ENCODE measurements at regions not wholly inside any gene's neighbourhood (a gene's known extent, or its start where the extent isn't known, plus 50 kb on each side); places are given as distances from the start of the nearest gene placed in this dataset.
"Not testable (repeated sequence)": the region's sequence is repeated elsewhere in the genome, so short reads cannot be mapped to it uniquely, and the experiment has no call there.

GRCh38 chr6:71007298-71007697, 50.4 kb upstream of the B3GAT2 start:
- DNase-seq (ENCODE audit: low spot score) = not testable (repeated sequence)

GRCh38 chr6:71011871-71012371, 55.1 kb upstream of the B3GAT2 start:
- no peak for DNase-seq (ENCODE audit: low spot score)

GRCh38 chr6:71012866-71013469, 56.1 kb upstream of the B3GAT2 start:
- peak; percentile 63 for DNase-seq (ENCODE audit: low spot score)

GRCh38 chr6:71015392-71015791, 58.5 kb upstream of the B3GAT2 start:
- DNase-seq (ENCODE audit: low spot score) = no peak

- no peak for DNase-seq (ENCODE audit: low spot score)
These were observed 71.5 kb upstream of the B3GAT2 start for GRCh38 chr6:71028236-71028876.

GRCh38 chr6:71028877-71029252, 72.0 kb upstream of the B3GAT2 start:
- no peak for DNase-seq (ENCODE audit: low spot score)

- no peak for DNase-seq (ENCODE audit: low spot score)
These were observed 72.7 kb upstream of the B3GAT2 start for GRCh38 chr6:71029555-71029954.

- DNase-seq (ENCODE audit: low spot score) = no peak
These were observed 75.1 kb upstream of the B3GAT2 start for GRCh38 chr6:71031912-71032311.

GRCh38 chr6:71033171-71033570, 76.3 kb upstream of the B3GAT2 start:
- DNase-seq (ENCODE audit: low spot score) = no peak

- DNase-seq (ENCODE audit: low spot score) = no peak
These were observed 77.0 kb upstream of the B3GAT2 start for GRCh38 chr6:71033890-71034289.

- DNase-seq (ENCODE audit: low spot score) = no peak
These were observed 77.9 kb upstream of the B3GAT2 start for GRCh38 chr6:71034563-71035345.

- DNase-seq (ENCODE audit: low spot score) = no peak
These were observed 79.0 kb upstream of the B3GAT2 start for GRCh38 chr6:71035871-71036270.

GRCh38 chr6:71038711-71039344, 82.0 kb upstream of the B3GAT2 start:
- DNase-seq (ENCODE audit: low spot score) = no peak

GRCh38 chr6:71040043-71040442, 83.2 kb upstream of the B3GAT2 start:
- no peak for DNase-seq (ENCODE audit: low spot score)

- no peak for DNase-seq (ENCODE audit: low spot score)
These were observed 84.0 kb upstream of the B3GAT2 start for GRCh38 chr6:71040841-71041240.

GRCh38 chr6:71043902-71044301, 87.0 kb upstream of the B3GAT2 start:
- no peak for DNase-seq (ENCODE audit: low spot score)

- no peak for DNase-seq (ENCODE audit: low spot score)
These were observed 87.9 kb upstream of the B3GAT2 start for GRCh38 chr6:71044753-71045152.

GRCh38 chr6:71045296-71045695, 88.4 kb upstream of the B3GAT2 start:
- no peak for DNase-seq (ENCODE audit: low spot score)

GRCh38 chr6:71047417-71047816, 90.6 kb upstream of the B3GAT2 start:
- DNase-seq (ENCODE audit: low spot score) = no peak

- DNase-seq (ENCODE audit: low spot score) = no peak
These were observed 91.7 kb upstream of the B3GAT2 start for GRCh38 chr6:71048320-71049164.

GRCh38 chr6:71049198-71049770, 92.4 kb upstream of the B3GAT2 start:
- DNase-seq (ENCODE audit: low spot score) = no peak
